ENCODE measurements at regions not wholly inside any gene's neighbourhood (a gene's known extent, or its start where the extent isn't known, plus 50 kb on each side); places are given as distances from the start of the nearest gene placed in this dataset.

DNA sequence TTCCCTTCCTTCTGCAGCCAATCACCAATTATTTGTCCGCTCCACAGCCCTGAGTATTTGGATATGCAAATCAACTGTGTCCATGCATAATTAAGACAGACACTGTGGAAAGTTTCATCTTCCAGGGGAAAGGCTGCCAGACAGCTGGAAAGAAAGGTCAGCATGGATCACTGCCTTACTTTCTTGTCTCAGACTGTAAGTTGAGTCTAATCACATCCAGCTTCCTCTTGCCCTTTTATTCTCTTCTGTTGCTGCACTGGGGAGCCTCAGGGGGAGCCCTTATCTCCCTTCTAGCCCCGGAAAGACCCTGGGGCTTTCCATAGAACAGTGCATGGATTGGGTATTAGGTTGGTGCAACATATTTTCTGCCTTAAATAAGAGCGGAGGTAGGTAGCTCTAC lies 182.9 kb downstream of the OMA1 start:
- TF ChIP-seq, protein P1, sequence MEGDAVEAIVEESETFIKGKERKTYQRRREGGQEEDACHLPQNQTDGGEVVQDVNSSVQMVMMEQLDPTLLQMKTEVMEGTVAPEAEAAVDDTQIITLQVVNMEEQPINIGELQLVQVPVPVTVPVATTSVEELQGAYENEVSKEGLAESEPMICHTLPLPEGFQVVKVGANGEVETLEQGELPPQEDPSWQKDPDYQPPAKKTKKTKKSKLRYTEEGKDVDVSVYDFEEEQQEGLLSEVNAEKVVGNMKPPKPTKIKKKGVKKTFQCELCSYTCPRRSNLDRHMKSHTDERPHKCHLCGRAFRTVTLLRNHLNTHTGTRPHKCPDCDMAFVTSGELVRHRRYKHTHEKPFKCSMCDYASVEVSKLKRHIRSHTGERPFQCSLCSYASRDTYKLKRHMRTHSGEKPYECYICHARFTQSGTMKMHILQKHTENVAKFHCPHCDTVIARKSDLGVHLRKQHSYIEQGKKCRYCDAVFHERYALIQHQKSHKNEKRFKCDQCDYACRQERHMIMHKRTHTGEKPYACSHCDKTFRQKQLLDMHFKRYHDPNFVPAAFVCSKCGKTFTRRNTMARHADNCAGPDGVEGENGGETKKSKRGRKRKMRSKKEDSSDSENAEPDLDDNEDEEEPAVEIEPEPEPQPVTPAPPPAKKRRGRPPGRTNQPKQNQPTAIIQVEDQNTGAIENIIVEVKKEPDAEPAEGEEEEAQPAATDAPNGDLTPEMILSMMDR (IDR thresholded peaks at IDR 0.05), result no peak
- TF ChIP-seq POLR2A (IDR thresholded peaks at IDR 0.05), result no peak
